Smooth muscle cell (in vitro differentiated cells): ENCODE measurements at regions not wholly inside any gene's neighbourhood (a gene's known extent, or its start where the extent isn't known, plus 50 kb on each side); places are given as distances from the start of the nearest gene placed in this dataset.

Experiments
- DNase-seq: peaks from one replicate; lab custom pipeline; 2025; ENCODE audit not compliant: unreplicated experiment; lab: John Stamatoyannopoulos, UW
- H2AFZ ChIP-seq: fragments of 200-600 bp; sonication (generic); 2 replicates; pipeline ENCODE4 v1.6.0; 2016; ENCODE audit warnings: antibody characterized with exemption, low read depth, mild to moderate bottlenecking
- H3F3A ChIP-seq: fragments of 200-600 bp; sonication (generic); 2 replicates; pipeline ENCODE4 v1.6.0; 2017; ENCODE audit warnings: antibody characterized with exemption, low read depth
- H3K27ac ChIP-seq: fragments of 200-600 bp; sonication (generic); 2 replicates; pipeline ENCODE4 v1.5.1; 2016; ENCODE audit warnings: low read depth, mild to moderate bottlenecking
- H3K27me3 ChIP-seq: fragments of 200-600 bp; sonication (generic); 2 replicates; pipeline ENCODE4 v1.6.1; 2016; ENCODE audit warnings: low read depth, mild to moderate bottlenecking
- H3K36me3 ChIP-seq: fragments of 200-600 bp; sonication (generic); 2 replicates; pipeline ENCODE4 v1.5.1; 2016; ENCODE audit warnings: low read depth
- H3K4me1 ChIP-seq: fragments of 200-600 bp; sonication (generic); 2 replicates; pipeline ENCODE4 v1.5.1; 2016; ENCODE audit warnings: low read depth
- H3K4me2 ChIP-seq: fragments of 200-600 bp; sonication (generic); 2 replicates; pipeline ENCODE4 v1.6.0; 2016; ENCODE audit warnings: mild to moderate bottlenecking
- H3K4me3 ChIP-seq: fragments of 200-600 bp; sonication (generic); 2 replicates; pipeline ENCODE4 v1.5.1; 2016; ENCODE audit warnings: mild to moderate bottlenecking
- H3K79me2 ChIP-seq: fragments of 200-600 bp; sonication (generic); 2 replicates; pipeline ENCODE4 v1.6.0; 2016; ENCODE audit warnings: low read depth, mild to moderate bottlenecking
- H3K9ac ChIP-seq: fragments of 200-600 bp; sonication (generic); 2 replicates; pipeline ENCODE4 v1.6.0; 2016; ENCODE audit warnings: low read depth
- H3K9me3 ChIP-seq: fragments of 200-600 bp; sonication (generic); replicated peaks from 2 replicates; pipeline ENCODE4 v1.5.1; 2016; ENCODE audit warnings: low read depth
- H4K20me1 ChIP-seq: fragments of 200-600 bp; sonication (generic); 2 replicates; pipeline ENCODE4 v1.6.0; 2016; ENCODE audit warnings: low read depth
- WGBS: methylation state at CpG from one replicate; pipeline ENCODE4 v1.1.7; 2016; ENCODE audit warnings: low lambda C conversion rate; 5-methylcytosine and 5-hydroxymethylcytosine counted together
- TF ChIP-seq, protein P1 (sequence below): fragments of 200-600 bp; sonication (generic); IDR thresholded peaks from 2 replicates; pipeline ENCODE4 v1.5.1; 2017; ENCODE audit warnings: borderline replicate concordance, mild to moderate bottlenecking, antibody characterized with exemption; ENCODE audit not compliant: insufficient read depth, poor library complexity, severe bottlenecking

DNA sequence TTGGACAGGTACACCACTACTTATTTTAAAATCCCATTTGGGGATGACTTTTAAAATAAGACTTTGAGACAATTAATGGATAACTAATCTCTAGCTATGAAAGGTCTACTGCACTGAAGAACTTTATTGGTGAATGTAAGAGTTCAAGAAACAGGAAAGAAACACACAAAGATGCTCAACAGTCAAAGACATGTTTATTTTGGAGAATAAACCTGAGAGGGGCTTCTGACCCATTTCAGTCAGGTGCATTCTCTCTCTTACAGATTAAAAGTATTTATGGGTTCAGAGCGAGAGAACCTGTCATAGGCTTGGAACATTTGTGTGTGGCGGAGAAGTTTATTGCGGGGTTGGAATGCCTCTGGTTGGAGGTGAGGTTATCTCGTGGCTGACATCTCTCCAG lies 94.3 kb upstream of the USP29 start:
- 82% methylated on average over 4 of the region's 4 CpGs for WGBS
- no peaks in the 10 kb centered on the region for H3K27me3 ChIP-seq

DNA sequence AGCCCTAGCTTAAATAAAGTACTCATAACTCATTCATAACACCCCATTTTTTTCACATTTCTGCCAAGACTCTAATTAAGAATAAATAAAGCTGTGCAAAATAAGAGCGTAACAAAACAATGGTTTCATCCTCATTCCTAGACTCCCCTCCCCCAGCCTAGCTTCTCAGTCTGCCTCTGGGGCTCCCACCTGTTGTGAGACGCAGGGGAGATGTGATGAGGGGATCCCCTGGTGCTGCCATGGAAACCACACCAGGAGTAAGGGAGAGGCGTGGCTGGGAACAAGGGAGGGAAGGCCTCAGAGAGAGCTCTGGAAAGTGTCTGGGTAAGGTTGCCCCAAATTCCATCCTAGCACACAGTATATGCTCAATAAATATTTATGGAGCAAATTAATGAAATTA lies 93.3 kb upstream of the USP29 start:
- H3K9ac ChIP-seq, result no peak overlapping the region
- H3K4me1 ChIP-seq, result no peaks in the 10 kb centered on the region
- no peaks in the 10 kb centered on the region for H3F3A ChIP-seq
- TF ChIP-seq, protein P1, sequence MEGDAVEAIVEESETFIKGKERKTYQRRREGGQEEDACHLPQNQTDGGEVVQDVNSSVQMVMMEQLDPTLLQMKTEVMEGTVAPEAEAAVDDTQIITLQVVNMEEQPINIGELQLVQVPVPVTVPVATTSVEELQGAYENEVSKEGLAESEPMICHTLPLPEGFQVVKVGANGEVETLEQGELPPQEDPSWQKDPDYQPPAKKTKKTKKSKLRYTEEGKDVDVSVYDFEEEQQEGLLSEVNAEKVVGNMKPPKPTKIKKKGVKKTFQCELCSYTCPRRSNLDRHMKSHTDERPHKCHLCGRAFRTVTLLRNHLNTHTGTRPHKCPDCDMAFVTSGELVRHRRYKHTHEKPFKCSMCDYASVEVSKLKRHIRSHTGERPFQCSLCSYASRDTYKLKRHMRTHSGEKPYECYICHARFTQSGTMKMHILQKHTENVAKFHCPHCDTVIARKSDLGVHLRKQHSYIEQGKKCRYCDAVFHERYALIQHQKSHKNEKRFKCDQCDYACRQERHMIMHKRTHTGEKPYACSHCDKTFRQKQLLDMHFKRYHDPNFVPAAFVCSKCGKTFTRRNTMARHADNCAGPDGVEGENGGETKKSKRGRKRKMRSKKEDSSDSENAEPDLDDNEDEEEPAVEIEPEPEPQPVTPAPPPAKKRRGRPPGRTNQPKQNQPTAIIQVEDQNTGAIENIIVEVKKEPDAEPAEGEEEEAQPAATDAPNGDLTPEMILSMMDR, result no peak
- H3K27me3 ChIP-seq, result no peaks in the 10 kb centered on the region
- peaks cover 31% of the 10 kb centered on the region for H3K9me3 ChIP-seq
- WGBS, result 72% methylated on average over 3 of the region's 3 CpGs
- no peak for DNase-seq
- no peak overlapping the region for H3K4me2 ChIP-seq
- H3K27ac ChIP-seq, result no peak overlapping the region
- no peaks in the 10 kb centered on the region for H3K36me3 ChIP-seq
- no peaks in the 10 kb centered on the region for H4K20me1 ChIP-seq
- no peaks in the 10 kb centered on the region for H3K79me2 ChIP-seq
- H2AFZ ChIP-seq, result no peak overlapping the region
- H3K4me3 ChIP-seq, result no peak overlapping the region

More for the DNA sequence above, 94.3 kb upstream of the USP29 start:
- Histone ChIP-seq H3F3A (no peaks in the 10 kb centered on the region), H4K20me1 (no peaks in the 10 kb centered on the region), H2AFZ (no peak overlapping the region), H3K36me3 (no peaks in the 10 kb centered on the region), H3K9me3 (peaks cover 24% of the 10 kb centered on the region), H3K4me2 (no peak overlapping the region), H3K4me3 (no peak overlapping the region), H3K27ac (no peak overlapping the region), H3K4me1 (no peaks in the 10 kb centered on the region), H3K79me2 (no peaks in the 10 kb centered on the region), H3K9ac (no peak overlapping the region)
- TF ChIP-seq, protein P1, result no peak
- DNase-seq, result no peak

DNA sequence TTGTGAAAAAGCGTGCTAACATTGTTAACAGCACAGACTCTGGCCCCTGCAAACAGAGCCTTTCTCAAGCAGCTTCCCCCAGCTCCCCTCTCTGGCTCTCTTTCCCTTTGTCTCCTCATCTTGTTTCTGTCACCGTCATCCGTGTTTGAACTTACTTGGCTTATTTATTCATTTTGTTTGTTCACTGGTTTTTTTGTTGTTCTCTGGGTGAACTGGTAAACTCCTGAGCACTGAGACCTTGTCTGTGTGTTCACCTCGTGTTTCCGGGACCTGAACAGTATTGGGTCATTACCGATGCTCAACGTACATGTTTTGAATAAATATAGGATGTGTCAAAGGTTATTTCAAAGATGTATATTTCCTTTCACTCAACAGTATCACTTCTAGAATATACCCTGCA lies 92.4 kb upstream of the USP29 start:
- 83% methylated on average over 7 of the region's 7 CpGs for WGBS
- Histone ChIP-seq H3K9ac (no peak overlapping the region), H3K4me3 (no peak overlapping the region), H3K79me2 (no peaks in the 10 kb centered on the region), H3K4me2 (no peak overlapping the region), H3K27ac (no peak overlapping the region), H3K36me3 (no peaks in the 10 kb centered on the region), H3K9me3 (peaks cover 34% of the 10 kb centered on the region), H2AFZ (no peak overlapping the region), H4K20me1 (no peaks in the 10 kb centered on the region), H3F3A (no peaks in the 10 kb centered on the region), H3K4me1 (no peaks in the 10 kb centered on the region), H3K27me3 (no peaks in the 10 kb centered on the region)
- TF ChIP-seq, protein P1, result no peak
- no peak for DNase-seq

DNA sequence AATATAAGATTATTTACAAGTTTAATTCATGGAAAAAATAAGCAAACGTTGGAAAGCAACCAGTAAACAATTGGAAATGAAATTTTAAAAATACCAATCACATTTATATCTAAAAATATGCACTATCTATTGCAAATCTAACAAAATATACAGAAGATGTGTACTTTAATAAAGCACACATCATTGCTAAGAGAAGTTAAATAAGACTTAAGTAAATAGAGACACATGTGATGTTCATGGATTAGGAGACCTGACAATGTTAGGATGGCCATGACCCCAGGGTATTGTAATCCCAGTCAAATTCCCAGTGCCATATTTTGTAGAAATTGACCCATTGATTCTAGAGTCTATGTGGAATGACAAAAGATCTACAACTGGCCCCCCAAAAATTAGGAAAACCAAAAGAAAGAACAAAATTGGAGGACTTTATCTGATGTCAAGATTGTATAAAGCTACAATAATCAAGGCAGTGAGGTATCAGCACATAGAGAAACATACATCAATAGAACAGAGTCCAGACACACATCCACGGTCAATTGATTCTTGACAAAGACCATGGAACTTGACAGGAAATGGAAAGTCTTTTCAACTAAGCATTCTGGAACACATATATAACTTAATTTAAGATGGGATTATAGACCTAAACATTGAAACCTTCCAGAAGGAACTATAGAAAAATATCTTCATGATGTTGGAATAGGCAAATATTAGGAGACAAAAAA lies 90.8 kb upstream of the USP29 start:
- no peak overlapping the region for H3K4me3 ChIP-seq
- H3K27ac ChIP-seq, result no peak overlapping the region
- H4K20me1 ChIP-seq, result no peaks in the 10 kb centered on the region
- no peaks in the 10 kb centered on the region for H3K4me1 ChIP-seq
- H2AFZ ChIP-seq, result no peak overlapping the region
- no peak for DNase-seq
- no peaks in the 10 kb centered on the region for H3K36me3 ChIP-seq
- H3K79me2 ChIP-seq, result no peaks in the 10 kb centered on the region
- H3K4me2 ChIP-seq, result no peak overlapping the region
- H3F3A ChIP-seq, result no peaks in the 10 kb centered on the region
- H3K9ac ChIP-seq, result no peak overlapping the region
- H3K27me3 ChIP-seq, result no peaks in the 10 kb centered on the region
- 45% methylated on average over 2 of the region's 2 CpGs for WGBS
- H3K9me3 ChIP-seq, result peaks cover 30% of the 10 kb centered on the region
- TF ChIP-seq, protein P1, result no peak
